Endodermal cell (in vitro differentiated cells): ENCODE measurements at regions not wholly inside any gene's neighbourhood (a gene's known extent, or its start where the extent isn't known, plus 50 kb on each side); places are given as distances from the start of the nearest gene placed in this dataset.

Source experiments
- DNase-seq: peaks from one replicate; pipeline ENCODE4 v3.0.0-alpha.2; 2017
- H3K27ac ChIP-seq: 2 replicates; pipeline ENCODE4 v1.5.1; 2013; ENCODE audit warnings: mild to moderate bottlenecking, low read depth, low read length, moderate library complexity
- H3K27me3 ChIP-seq: 2 replicates; pipeline ENCODE4 v1.6.1; 2013; ENCODE audit warnings: mild to moderate bottlenecking, low read length, moderate library complexity; ENCODE audit not compliant: insufficient read depth, control insufficient read depth, poor library complexity, severe bottlenecking
- H3K36me3 ChIP-seq: 2 replicates; pipeline ENCODE4 v1.7.0; 2013; ENCODE audit warnings: mild to moderate bottlenecking, low read length, moderate library complexity; ENCODE audit not compliant: control insufficient read depth, insufficient read depth
- H3K4me1 ChIP-seq: one replicate; pipeline ENCODE4 v1.7.0; 2013; ENCODE audit warnings: low read length; ENCODE audit not compliant: control insufficient read depth, insufficient read depth
- H3K4me3 ChIP-seq: 2 replicates; pipeline ENCODE4 v1.5.1; 2013; ENCODE audit warnings: mild to moderate bottlenecking, low read length, moderate library complexity
- H3K9ac ChIP-seq: 2 replicates; pipeline ENCODE4 v1.6.1; 2013; ENCODE audit warnings: mild to moderate bottlenecking, low read length, moderate library complexity; ENCODE audit not compliant: poor library complexity, severe bottlenecking; ENCODE audit errors: extremely low read depth
- H3K9me3 ChIP-seq: 2 replicates; pipeline ENCODE4 v1.6.1; 2013; ENCODE audit warnings: mild to moderate bottlenecking, low read length, moderate library complexity; ENCODE audit not compliant: control insufficient read depth
- H3K27ac Mint-ChIP-seq: 2 replicates; pipeline ENCODE4 v1.8.0; 2020; ENCODE audit warnings: mixed read lengths
- H3K27me3 Mint-ChIP-seq: 2 replicates; pipeline ENCODE4 v1.8.0; 2021; ENCODE audit warnings: mild to moderate bottlenecking, mixed read lengths; ENCODE audit not compliant: insufficient read depth
- H3K36me3 Mint-ChIP-seq: 2 replicates; pipeline ENCODE4 v1.8.0; 2020; ENCODE audit warnings: low read depth, mixed read lengths
- H3K4me1 Mint-ChIP-seq: 2 replicates; pipeline ENCODE4 v1.8.0; 2020; ENCODE audit warnings: mixed read lengths
- H3K4me3 Mint-ChIP-seq: 2 replicates; pipeline ENCODE4 v1.8.0; 2020; ENCODE audit warnings: mild to moderate bottlenecking, moderate library complexity, mixed read lengths
- H3K9me3 Mint-ChIP-seq: 2 replicates; pipeline ENCODE4 v1.8.0; 2020; ENCODE audit warnings: mild to moderate bottlenecking, mixed read lengths
- WGBS, 2 experiments: methylation state at CpG; one replicate each; pipeline versions ENCODE4 v1.1.5 to v1.1.7; 2013; ENCODE audit warnings: missing lambda C conversion rate in 2 of 2, mixed read lengths in 1 of 2; ENCODE audit not compliant: insufficient coverage in 1 of 2, insufficient read length in 1 of 2; 5-methylcytosine and 5-hydroxymethylcytosine counted together
- TF ChIP-seq, protein P1 (sequence below): fragments of 200-600 bp; sonication (generic); conservative IDR thresholded peaks from 2 replicates; pipeline ENCODE4 v1.5.0; 2021; ENCODE audit warnings: antibody characterized with exemption, mild to moderate bottlenecking

DNA sequence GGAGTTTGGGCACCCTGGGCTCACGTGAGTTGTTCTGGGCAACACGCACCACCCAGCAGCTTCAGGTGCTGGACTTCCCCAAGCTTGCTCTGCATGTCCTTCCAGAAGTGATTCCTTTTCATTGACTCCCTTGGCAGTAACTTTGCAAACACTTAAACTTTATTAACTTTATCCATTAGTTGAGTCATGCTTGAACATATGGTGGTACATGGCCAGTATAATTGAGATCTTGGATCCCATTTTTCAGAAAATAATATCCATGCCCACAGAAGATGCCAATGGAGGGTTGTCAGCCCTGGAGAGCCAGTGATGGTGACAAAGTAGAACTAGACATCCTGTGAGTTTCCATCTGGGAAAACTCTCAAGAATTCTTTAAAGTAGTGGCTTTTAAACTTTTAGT, 144.2 kb downstream of the COPS8 start:
- DNase-seq, result no peak
- Mint-ChIP-seq H3K9me3 (no peaks in the 10 kb centered on the region), H3K4me1 (no peaks in the 10 kb centered on the region), H3K27me3 (no peaks in the 10 kb centered on the region), H3K4me3 (no peak overlapping the region), H3K36me3 (no peaks in the 10 kb centered on the region), H3K27ac (no peak overlapping the region)
- H3K27ac ChIP-seq, result no peak overlapping the region
- H3K9me3 ChIP-seq, result no peaks in the 10 kb centered on the region
- H3K36me3 ChIP-seq, result no peaks in the 10 kb centered on the region
- TF ChIP-seq, protein P1, sequence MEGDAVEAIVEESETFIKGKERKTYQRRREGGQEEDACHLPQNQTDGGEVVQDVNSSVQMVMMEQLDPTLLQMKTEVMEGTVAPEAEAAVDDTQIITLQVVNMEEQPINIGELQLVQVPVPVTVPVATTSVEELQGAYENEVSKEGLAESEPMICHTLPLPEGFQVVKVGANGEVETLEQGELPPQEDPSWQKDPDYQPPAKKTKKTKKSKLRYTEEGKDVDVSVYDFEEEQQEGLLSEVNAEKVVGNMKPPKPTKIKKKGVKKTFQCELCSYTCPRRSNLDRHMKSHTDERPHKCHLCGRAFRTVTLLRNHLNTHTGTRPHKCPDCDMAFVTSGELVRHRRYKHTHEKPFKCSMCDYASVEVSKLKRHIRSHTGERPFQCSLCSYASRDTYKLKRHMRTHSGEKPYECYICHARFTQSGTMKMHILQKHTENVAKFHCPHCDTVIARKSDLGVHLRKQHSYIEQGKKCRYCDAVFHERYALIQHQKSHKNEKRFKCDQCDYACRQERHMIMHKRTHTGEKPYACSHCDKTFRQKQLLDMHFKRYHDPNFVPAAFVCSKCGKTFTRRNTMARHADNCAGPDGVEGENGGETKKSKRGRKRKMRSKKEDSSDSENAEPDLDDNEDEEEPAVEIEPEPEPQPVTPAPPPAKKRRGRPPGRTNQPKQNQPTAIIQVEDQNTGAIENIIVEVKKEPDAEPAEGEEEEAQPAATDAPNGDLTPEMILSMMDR, result no peak
- no peak overlapping the region for H3K9ac ChIP-seq
- 88 to 92% methylated on average over 2 of the region's 2 CpGs for WGBS, 2 experiments
- no peaks in the 10 kb centered on the region for H3K4me1 ChIP-seq
- no peaks in the 10 kb centered on the region for H3K27me3 ChIP-seq
- H3K4me3 ChIP-seq, result no peak overlapping the region

DNA sequence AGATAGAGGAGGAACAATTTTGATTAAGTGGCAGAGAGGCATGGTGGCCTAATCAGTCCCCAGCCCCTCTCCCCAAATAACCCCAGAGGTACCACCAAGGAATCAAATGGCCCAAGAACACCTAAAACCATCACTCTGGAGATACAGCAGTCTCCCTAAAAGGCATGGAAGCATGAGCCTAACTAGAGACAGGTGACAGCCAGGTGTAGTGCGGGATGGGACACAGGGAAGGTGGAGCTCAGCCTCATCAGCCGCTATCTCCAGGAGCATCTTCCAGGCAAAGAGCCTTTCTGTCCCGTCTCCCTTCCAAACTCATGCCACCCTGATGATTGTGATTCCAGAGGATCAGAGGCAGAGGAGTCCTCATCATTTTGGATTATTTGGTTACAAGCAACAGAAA, 144.7 kb downstream of the COPS8 start:
- H3K4me3 Mint-ChIP-seq, result no peak overlapping the region
- no peak overlapping the region for H3K27ac Mint-ChIP-seq
- no peaks in the 10 kb centered on the region for H3K36me3 Mint-ChIP-seq
- no peaks in the 10 kb centered on the region for H3K36me3 ChIP-seq
- no peak for DNase-seq
- H3K9me3 Mint-ChIP-seq, result no peaks in the 10 kb centered on the region
- H3K9ac ChIP-seq, result no peak overlapping the region
- H3K9me3 ChIP-seq, result no peaks in the 10 kb centered on the region
- H3K4me1 ChIP-seq, result no peaks in the 10 kb centered on the region
- H3K27ac ChIP-seq, result no peak overlapping the region
- TF ChIP-seq, protein P1, result no peak
- no peaks in the 10 kb centered on the region for H3K27me3 Mint-ChIP-seq
- WGBS, 2 experiments, result 96 to 100% methylated on average over 1 to 3 of the region's 3 CpGs
- H3K4me1 Mint-ChIP-seq, result no peaks in the 10 kb centered on the region
- no peak overlapping the region for H3K4me3 ChIP-seq
- H3K27me3 ChIP-seq, result no peaks in the 10 kb centered on the region

- Histone ChIP-seq H3K4me1 (no peaks in the 10 kb centered on the region), H3K9ac (no peak overlapping the region), H3K4me3 (no peak overlapping the region), H3K9me3 (no peaks in the 10 kb centered on the region), H3K36me3 (no peaks in the 10 kb centered on the region), H3K27ac (no peak overlapping the region), H3K27me3 (no peaks in the 10 kb centered on the region)
- Mint-ChIP-seq H3K27ac (no peak overlapping the region), H3K4me1 (no peaks in the 10 kb centered on the region), H3K27me3 (no peaks in the 10 kb centered on the region), H3K4me3 (no peak overlapping the region), H3K9me3 (no peaks in the 10 kb centered on the region), H3K36me3 (no peaks in the 10 kb centered on the region)
- DNase-seq, result no peak
- WGBS, 2 experiments, result 95 to 96% methylated on average over 9 of the region's 9 CpGs
- TF ChIP-seq, protein P1, result no peak
These were observed 145.9 kb downstream of the COPS8 start for GRCh38 chr2:237231593-237231992.
